SK-N-SH (cell line): ENCODE measurements at regions not wholly inside any gene's neighbourhood (a gene's known extent, or its start where the extent isn't known, plus 50 kb on each side); places are given as distances from the start of the nearest gene placed in this dataset.

Experiments used
- CTCF ChIA-PET: fragments of 300-600, 350-600 bp; formaldehyde crosslinking; extraction: SDS; loops from one replicate; lab custom pipeline; 2021; lab: Yijun Ruan, JAX
- POLR2A ChIA-PET: fragments of 350-600 bp; sonication (Branson Sonifier 250); formaldehyde crosslinking; extraction: SDS; loops from one replicate; lab custom pipeline; 2020; ENCODE audit warnings: antibody characterized with exemption, inconsistent platforms; lab: Yijun Ruan, JAX
- DNase-seq: peaks from one replicate; pipeline ENCODE4 v3.0.0; 2012
- H2AFZ ChIP-seq: fragments of 200-600 bp; sonication (generic); 2 replicates; pipeline ENCODE4 v1.8.1; 2016; ENCODE audit warnings: antibody characterized with exemption, mild to moderate bottlenecking, low read depth
- H3F3A ChIP-seq: fragments of 200-600 bp; sonication (generic); replicated peaks from 2 replicates; pipeline ENCODE3; 2016; ENCODE audit warnings: antibody characterized with exemption, mild to moderate bottlenecking; ENCODE audit not compliant: insufficient read depth
- H3K27ac ChIP-seq, 2 experiments: fragments of 200-500 bp in 1 of 2; fragments of 200-600 bp in 1 of 2; sonication (Bioruptor generic) in 1 of 2; sonication (generic), shearing (Covaris generic) in 1 of 2; 2 replicates each; pipeline versions ENCODE4 v1.5.1 to v1.6.1; 2014 to 2016; ENCODE audit warnings: low read depth in 2 of 2, inconsistent platforms in 1 of 2, low read length in 1 of 2, mild to moderate bottlenecking in 1 of 2, mixed read lengths in 1 of 2
- H3K27me3 ChIP-seq: fragments of 200-600 bp; sonication (generic), shearing (Covaris generic); 2 replicates; pipeline ENCODE4 v1.6.1; 2016; ENCODE audit warnings: mixed run types; ENCODE audit not compliant: insufficient read depth
- H3K36me3 ChIP-seq, 2 experiments: fragments of 200-500 bp in 1 of 2; fragments of 200-600 bp in 1 of 2; sonication (Bioruptor generic) in 1 of 2; sonication (generic) in 1 of 2; replicated peaks in 1 of 2; 2 replicates each; pipeline versions ENCODE3 to v1.5.1; 2014 to 2016; ENCODE audit warnings: low read length in 1 of 2, mild to moderate bottlenecking in 1 of 2; ENCODE audit not compliant: insufficient read depth in 2 of 2, control insufficient read depth in 1 of 2
- H3K4me1 ChIP-seq, 2 experiments: fragments of 200-500 bp in 1 of 2; fragments of 200-600 bp in 1 of 2; sonication (Bioruptor generic) in 1 of 2; sonication (generic), shearing (Covaris generic) in 1 of 2; 2 replicates each; pipeline versions ENCODE4 v1.5.1 to v1.6.1; 2014 to 2016; ENCODE audit warnings: low read depth in 1 of 2, low read length in 1 of 2, mixed run types in 1 of 2; ENCODE audit not compliant: insufficient read depth in 2 of 2, control insufficient read depth in 1 of 2
- H3K4me2 ChIP-seq: fragments of 200-600 bp; sonication (generic), shearing (Covaris generic); 2 replicates; pipeline ENCODE4 v1.6.1; 2017; ENCODE audit warnings: mixed run types
- H3K4me3 ChIP-seq, 2 experiments: fragments of 200-500 bp in 1 of 2; fragments of 200-600 bp in 1 of 2; sonication (Bioruptor generic) in 1 of 2; sonication (generic), shearing (Covaris generic) in 1 of 2; 2 replicates each; pipeline versions ENCODE4 v1.5.1 to v1.8.1; 2014 to 2016; ENCODE audit warnings: low read depth in 2 of 2, inconsistent platforms in 1 of 2, low read length in 1 of 2, mild to moderate bottlenecking in 1 of 2, mixed read lengths in 1 of 2, moderate library complexity in 1 of 2
- H3K79me2 ChIP-seq: fragments of 200-600 bp; sonication (generic); 2 replicates; pipeline ENCODE4 v1.8.1; 2017; ENCODE audit warnings: mild to moderate bottlenecking; ENCODE audit not compliant: insufficient read depth
- H3K9ac ChIP-seq: fragments of 200-600 bp; sonication (generic); 2 replicates; pipeline ENCODE4 v1.6.1; 2017; ENCODE audit warnings: mixed run types
- H3K9me2 ChIP-seq: fragments of 200-600 bp; sonication (generic); 2 replicates; pipeline ENCODE4 v1.6.1; 2017; ENCODE audit warnings: mixed run types
- H3K9me3 ChIP-seq: fragments of 200-600 bp; sonication (generic); 2 replicates; pipeline ENCODE4 v1.6.1; 2017; ENCODE audit warnings: mixed run types, mild to moderate bottlenecking, moderate library complexity
- H4K20me1 ChIP-seq: fragments of 200-600 bp; sonication (generic); 2 replicates; pipeline ENCODE4 v1.6.1; 2017; ENCODE audit warnings: mild to moderate bottlenecking, mixed run types; ENCODE audit not compliant: insufficient read depth
- GATA2 ChIP-seq: sonication (generic); formaldehyde crosslinking; IDR thresholded peaks from 2 replicates; pipeline ENCODE4 v1.5.0; 2020; ENCODE audit warnings: mild to moderate bottlenecking, missing genetic modification reagents
- JUND ChIP-seq: IDR thresholded peaks from 2 replicates; pipeline ENCODE4 v1.4.0; 2012
- POLR2AphosphoS5 ChIP-seq: IDR thresholded peaks from 2 replicates; pipeline ENCODE4 v1.6.1; 2012; ENCODE audit warnings: low read depth, low read length
- REST ChIP-seq: IDR thresholded peaks from 2 replicates; pipeline ENCODE4 v1.6.1; 2012; ENCODE audit warnings: mild to moderate bottlenecking, low read depth, low read length, moderate library complexity
- RXRA ChIP-seq: IDR thresholded peaks from 2 replicates; pipeline ENCODE4 v1.4.0; 2012; ENCODE audit warnings: low read depth, mild to moderate bottlenecking, borderline replicate concordance
- TCF12 ChIP-seq: IDR thresholded peaks from 2 replicates; pipeline ENCODE4 v1.4.0; 2012
- USF2 ChIP-seq: fragments of 150-350 bp; IDR thresholded peaks from 2 replicates; pipeline ENCODE4 v1.6.1; 2017; ENCODE audit warnings: antibody characterized with exemption, low read length, low read depth, borderline replicate concordance
- YY1 ChIP-seq: IDR thresholded peaks from 2 replicates; pipeline ENCODE4 v1.4.0; 2012; ENCODE audit warnings: low read depth, mild to moderate bottlenecking
- WGBS: methylation state at CpG from one replicate; pipeline ENCODE4 v1.1.6; 2017; ENCODE audit warnings: low lambda C conversion rate; 5-methylcytosine and 5-hydroxymethylcytosine counted together

- no peaks in the 10 kb centered on the region for H3K79me2 ChIP-seq
- no peaks in the 10 kb centered on the region for H3K9me3 ChIP-seq
- WGBS: 40% methylated on average over 2 of the region's 2 CpGs
- H3K9ac ChIP-seq: no peak overlapping the region
- ChIA-PET POLR2A (no interaction called here), CTCF (interaction anchor here (0.9 to 7.3 kb wide), 7 partner anchors 10 to 274 kb away, joined by 4 to 105 read pairs (median 10); no protein-coding TSS in a partner anchor)
- no peak overlapping the region for H3K4me3 ChIP-seq
- H2AFZ ChIP-seq: no peak overlapping the region
- TF ChIP-seq YY1: no peak
- H4K20me1 ChIP-seq: no peaks in the 10 kb centered on the region
- H3K4me2 ChIP-seq: no peak overlapping the region
- H3K4me1 ChIP-seq: peaks cover 0 to 17% of the 10 kb centered on the region in 2 experiments; a peak in 1 of 4 replicates
- no peak for DNase-seq
- no peak overlapping the region for H3K27ac ChIP-seq
- H3F3A ChIP-seq: no peaks in the 10 kb centered on the region
- H3K36me3 ChIP-seq: no peaks in the 10 kb centered on the region
- H3K9me2 ChIP-seq: no peaks in the 10 kb centered on the region
- no peaks in the 10 kb centered on the region; the same call in 1 of the 2 replicates for H3K27me3 ChIP-seq
These were observed 105.3 kb upstream of the FGF3 start for GRCh38 chr11:69924308-69925161.

GRCh38 chr11:69925366-69926196 lies 106.4 kb upstream of the FGF3 start:
- TF ChIP-seq POLR2AphosphoS5: no peak
- TF ChIP-seq USF2: no peak
- no peak for TF ChIP-seq TCF12
- peak; percentile 27 for TF ChIP-seq GATA2 (CRISPR knock-in tag)
- no peak for TF ChIP-seq JUND
- no peak for TF ChIP-seq REST
- no peak for TF ChIP-seq RXRA
- no peaks in the 10 kb centered on the region for H3K9me2 ChIP-seq
- no peaks in the 10 kb centered on the region; the same call in 1 of the 2 replicates for H3K27me3 ChIP-seq
- H3K4me2 ChIP-seq: no peak overlapping the region
- peak; percentile 68 for DNase-seq
- no peaks in the 10 kb centered on the region for H4K20me1 ChIP-seq
- H3K4me1 ChIP-seq: peaks cover 0 to 17% of the 10 kb centered on the region in 2 experiments; a peak in 1 of 4 replicates
- H3K4me3 ChIP-seq: no peak overlapping the region
- H3K9me3 ChIP-seq: no peaks in the 10 kb centered on the region
- no peak overlapping the region for H2AFZ ChIP-seq
- WGBS: 31% methylated on average over 18 of the region's 22 CpGs
- no peaks in the 10 kb centered on the region for H3K79me2 ChIP-seq
- ChIA-PET CTCF (interaction anchor here (1.1 to 2.7 kb wide), 7 partner anchors 9 to 270 kb away, joined by 3 to 12 read pairs (median 5); no protein-coding TSS in a partner anchor), POLR2A (no interaction called here)
- peak overlapping the region in 1 of 2 experiments; percentile 45; a peak in 2 of 4 replicates for H3K27ac ChIP-seq
- H3K9ac ChIP-seq: no peak overlapping the region
- H3K36me3 ChIP-seq: no peaks in the 10 kb centered on the region
- no peaks in the 10 kb centered on the region for H3F3A ChIP-seq
